Spleen (tissue), 7 donors: ENCODE measurements at regions not wholly inside any gene's neighbourhood (a gene's known extent, or its start where the extent isn't known, plus 50 kb on each side); places are given as distances from the start of the nearest gene placed in this dataset.

Source experiments
- CTCF ChIP-seq, 11 experiments: fragments of 200-600 bp in 7 of 11; fragments of 450-650 bp in 4 of 11; sonication (generic) in 4 of 11; IDR thresholded peaks in 8 of 11; conservative IDR thresholded peaks in 3 of 11; 1 replicate in 7 of 11; 2 replicates in 4 of 11; pipeline versions ENCODE4 v1.4.0 to v1.8.0; 2016 to 2021; ENCODE audit warnings: antibody characterized with exemption in 11 of 11, inconsistent platforms in 4 of 11, mild to moderate bottlenecking in 1 of 11
- POLR2A ChIP-seq, 3 donors: fragments of 450-650 bp; IDR thresholded peaks; one replicate each; pipeline ENCODE4 v1.5.1; 2017; ENCODE audit warnings: antibody characterized with exemption in 3 of 3, mild to moderate bottlenecking in 1 of 3
- donor health status: DM: no; HTN: no; CAD: no; lungs with moderate emphysema.
- donor health status: DM: no; HTN: no; CAD: no.
- donor health status: DM: no; HTN: no; CAD: no.

- TF ChIP-seq POLR2A (IDR thresholded peaks at IDR 0.05) (no peak), CTCF (IDR thresholded peaks at IDR 0.05 in 8 of 11, conservative IDR thresholded peaks at IDR 0.05 in 3 of 11) (no peak)
These were observed 426.4 kb downstream of the QKI start for GRCh38 chr6:163840880-163841279.
